HG03135 (cell line): ENCODE measurements at regions not wholly inside any gene's neighbourhood (a gene's known extent, or its start where the extent isn't known, plus 50 kb on each side); places are given as distances from the start of the nearest gene placed in this dataset.

ENCODE experiments used
- ATAC-seq: cut with Tn5 transposase; IDR thresholded peaks from one replicate; pipeline ENCODE4 v1.9.1; 2021; ENCODE audit warnings: mild to moderate bottlenecking, moderate library complexity; ENCODE audit not compliant: unreplicated experiment

DNA sequence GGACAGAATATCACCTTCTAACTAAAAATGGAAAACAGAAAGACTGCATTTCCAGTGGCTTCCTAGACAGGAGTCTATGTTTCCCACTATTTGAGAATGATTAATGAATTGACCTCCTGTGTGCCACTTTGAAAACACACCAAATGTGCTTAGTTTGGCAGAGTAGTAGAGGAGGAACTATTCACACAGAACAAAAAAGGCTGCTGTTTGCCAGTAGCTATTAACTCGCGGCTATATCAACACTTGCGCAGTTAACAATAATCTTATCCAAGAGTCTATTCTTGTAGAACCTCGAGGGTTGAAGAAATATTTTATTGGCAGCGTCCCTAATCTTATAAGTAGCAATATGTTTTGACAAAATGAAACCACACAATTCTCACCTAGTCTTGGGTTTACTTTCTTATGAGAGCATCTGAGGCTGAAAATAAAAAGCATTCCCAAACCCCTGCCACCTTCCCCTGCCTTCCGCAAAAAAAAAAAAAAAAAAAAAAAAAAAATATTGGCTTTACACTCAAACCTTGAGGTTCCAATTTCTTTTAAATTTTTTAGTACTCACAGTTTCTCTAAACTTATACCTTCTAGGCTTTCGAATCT, 127.3 kb upstream of the FLRT2 start:
- ATAC-seq = no peak

- ATAC-seq = no peak
Observed at GRCh38 chr14:85409481-85410210, 120.3 kb upstream of the FLRT2 start.

DNA sequence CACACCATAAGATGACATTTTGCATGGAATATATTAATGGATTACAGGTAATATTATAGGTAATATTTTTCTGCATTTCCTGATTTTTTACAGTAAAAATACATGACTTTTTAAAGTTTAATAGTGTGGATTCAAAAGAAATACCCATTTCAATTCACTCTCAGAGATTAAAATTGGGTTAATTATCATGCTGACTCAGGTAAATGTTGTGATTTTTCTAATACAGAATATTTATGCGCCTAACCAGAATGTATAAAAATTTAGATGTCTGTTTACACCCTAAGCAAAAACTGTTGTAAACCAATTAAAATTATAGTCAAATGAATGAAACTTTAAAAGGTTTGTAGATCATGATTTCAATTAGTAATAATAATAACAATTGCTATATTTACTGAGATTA, 117.2 kb upstream of the FLRT2 start:
- no peak for ATAC-seq

GRCh38 chr14:85413836-85414526, 116.0 kb upstream of the FLRT2 start:
- no peak for ATAC-seq

DNA sequence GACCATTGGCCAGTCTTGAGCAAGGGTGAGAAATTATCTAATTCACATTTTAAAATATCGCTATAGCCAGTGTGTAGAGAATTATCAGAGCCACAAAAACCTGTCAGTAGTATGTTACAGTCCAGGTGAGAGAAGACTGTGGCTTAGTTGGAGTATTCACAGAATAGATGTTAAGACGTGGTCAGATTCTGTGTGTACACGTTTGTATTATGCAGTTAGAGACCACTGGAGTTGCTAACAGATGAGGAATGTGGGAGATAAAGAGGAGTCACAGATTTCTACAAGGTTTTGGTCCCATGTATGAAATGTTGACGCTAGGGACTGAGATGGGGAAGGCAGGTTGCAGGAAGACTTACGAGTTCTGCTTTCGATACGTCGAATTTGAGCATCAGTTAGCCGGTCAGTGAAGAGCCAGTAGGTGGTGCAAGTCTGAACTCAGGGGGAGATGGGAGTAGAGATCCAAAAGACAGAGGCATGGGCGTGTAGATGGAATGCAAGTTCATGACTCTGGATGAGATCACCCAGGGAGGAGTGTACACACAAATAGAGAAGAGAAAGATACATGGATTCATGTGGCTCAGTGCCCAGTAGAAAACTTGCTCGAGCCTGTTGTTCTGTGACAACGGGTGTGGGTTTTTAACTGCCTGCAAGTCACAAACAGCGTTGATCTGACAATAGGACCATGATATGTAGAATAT, 114.8 kb upstream of the FLRT2 start:
- no peak for ATAC-seq

DNA sequence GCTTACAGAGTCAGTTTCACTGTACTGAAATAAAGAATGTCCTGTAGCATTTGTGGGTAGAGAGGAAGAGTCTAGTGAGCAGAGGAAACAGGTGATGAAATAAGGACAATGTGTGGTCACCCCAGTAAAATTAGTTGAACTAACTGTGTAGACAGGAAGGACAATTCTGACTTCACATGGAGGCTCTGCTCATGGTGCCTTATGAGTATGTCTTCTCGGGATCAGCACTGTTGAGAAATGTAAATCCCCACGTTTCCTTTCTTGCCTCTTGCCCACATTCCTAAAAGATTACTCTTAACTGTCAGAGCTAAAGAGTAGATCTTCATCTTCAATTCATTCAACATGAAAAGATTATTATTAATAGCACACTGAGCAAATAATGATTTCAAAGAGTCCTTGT, 113.2 kb upstream of the FLRT2 start:
- no peak for ATAC-seq

DNA sequence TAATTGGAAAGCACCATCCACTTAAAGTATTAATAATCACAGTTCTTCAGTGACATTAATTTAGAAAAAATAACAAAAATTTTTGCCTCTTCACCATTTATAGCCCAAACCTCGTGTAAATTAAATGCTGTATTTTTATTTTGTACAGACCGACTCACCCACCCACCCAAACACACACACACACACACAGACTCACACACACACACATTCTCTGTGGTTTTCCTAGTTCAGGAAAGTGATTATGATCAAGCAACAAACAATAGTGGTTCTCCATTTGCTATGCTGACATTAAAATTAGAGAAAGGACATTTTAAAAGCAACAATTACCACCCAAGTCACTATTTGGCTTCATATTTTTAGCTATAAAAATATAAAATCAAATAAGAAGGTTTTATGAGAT, 112.5 kb upstream of the FLRT2 start:
- no peak for ATAC-seq

- no peak for ATAC-seq
Observed at GRCh38 chr14:85418721-85419120, 111.2 kb upstream of the FLRT2 start.

- ATAC-seq = no peak
Observed at GRCh38 chr14:85420278-85420677, 109.7 kb upstream of the FLRT2 start.

GRCh38 chr14:85420707-85421106, 109.2 kb upstream of the FLRT2 start:
- ATAC-seq = no peak

DNA sequence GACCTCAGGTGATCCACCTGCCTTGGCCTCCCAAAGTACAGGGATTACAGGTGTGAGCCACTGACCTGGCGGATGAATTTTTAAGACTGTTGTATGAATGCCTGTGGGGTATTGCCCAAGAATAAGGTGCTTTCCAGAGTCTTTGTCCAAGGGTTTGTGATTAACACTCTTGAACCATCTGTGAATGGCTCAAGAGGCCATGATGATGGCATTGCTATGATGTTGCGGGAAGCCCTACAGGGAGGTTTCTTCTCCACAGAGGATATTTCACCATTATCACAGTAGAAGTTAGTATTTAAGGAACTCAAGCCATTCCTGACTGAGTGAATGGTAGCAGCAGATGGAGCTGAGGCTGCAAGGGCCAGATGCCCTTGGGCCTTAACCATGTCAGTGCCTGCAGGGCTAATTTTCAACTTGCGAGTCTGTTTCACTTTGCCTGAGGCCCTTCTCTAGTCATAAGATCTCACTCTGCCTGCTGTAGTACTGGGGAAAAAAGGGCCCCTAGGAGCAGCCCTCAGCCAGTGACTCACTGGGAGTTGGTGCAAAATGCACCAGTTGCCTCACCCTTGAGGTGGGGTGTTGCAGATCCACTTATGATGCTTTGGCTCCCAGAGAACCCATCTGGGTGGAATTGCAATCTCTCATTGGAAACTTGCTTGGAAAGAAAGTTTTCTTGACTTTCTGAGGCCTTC, 108.6 kb upstream of the FLRT2 start:
- no peak for ATAC-seq

- ATAC-seq = no peak
Observed at GRCh38 chr14:85423889-85424288, 106.1 kb upstream of the FLRT2 start.

DNA sequence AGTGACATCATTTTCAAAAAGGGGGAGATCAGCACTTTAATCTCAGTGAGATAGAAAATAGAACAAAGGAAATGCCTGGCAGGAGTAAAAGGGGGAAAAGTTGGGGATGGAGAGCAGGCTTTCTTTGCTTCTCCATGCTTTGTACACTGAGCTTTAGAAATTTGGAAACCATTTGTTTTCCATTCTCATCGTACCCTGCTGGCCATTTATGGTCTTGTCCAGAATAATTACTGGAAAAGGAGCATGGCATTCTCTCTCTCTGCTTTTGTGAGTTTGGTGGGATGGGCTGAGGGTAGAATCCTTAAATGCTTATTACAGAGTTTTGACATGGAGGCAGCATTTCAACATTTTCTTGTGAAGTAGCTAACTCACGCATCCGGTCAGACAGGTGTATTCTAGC, 104.4 kb upstream of the FLRT2 start:
- ATAC-seq = no peak

- ATAC-seq = no peak
Observed at GRCh38 chr14:85426068-85426935, 103.6 kb upstream of the FLRT2 start.

- ATAC-seq = no peak
Observed at GRCh38 chr14:85428926-85429325, 101.0 kb upstream of the FLRT2 start.

DNA sequence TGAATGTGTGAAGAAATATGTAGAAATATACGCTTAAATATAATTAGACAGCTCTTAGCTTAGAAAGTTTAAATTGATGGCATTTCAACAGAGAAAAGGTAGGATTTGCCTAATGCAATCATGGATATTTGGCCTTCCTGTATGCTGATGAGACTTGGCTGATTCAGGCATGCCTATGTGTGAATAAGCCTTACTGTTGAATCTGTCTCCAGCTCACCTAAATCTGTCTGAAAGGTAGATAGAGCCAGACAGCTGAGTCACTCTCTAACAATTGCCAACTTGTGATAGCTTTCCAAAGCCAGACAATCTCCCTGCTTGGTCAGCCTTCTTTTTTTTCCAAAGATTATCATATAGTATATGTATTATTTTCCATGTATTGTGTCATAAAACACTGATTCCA, 92.8 kb upstream of the FLRT2 start:
- ATAC-seq = no peak

- no peak for ATAC-seq
Observed at GRCh38 chr14:85438001-85438400, 91.9 kb upstream of the FLRT2 start.

- no peak for ATAC-seq
Observed at GRCh38 chr14:85438481-85438942, 91.4 kb upstream of the FLRT2 start.

- ATAC-seq = no peak
Observed at GRCh38 chr14:85439696-85440328, 90.1 kb upstream of the FLRT2 start.
